ENCODE measurements at regions not wholly inside any gene's neighbourhood (a gene's known extent, or its start where the extent isn't known, plus 50 kb on each side); places are given as distances from the start of the nearest gene placed in this dataset.

DNA sequence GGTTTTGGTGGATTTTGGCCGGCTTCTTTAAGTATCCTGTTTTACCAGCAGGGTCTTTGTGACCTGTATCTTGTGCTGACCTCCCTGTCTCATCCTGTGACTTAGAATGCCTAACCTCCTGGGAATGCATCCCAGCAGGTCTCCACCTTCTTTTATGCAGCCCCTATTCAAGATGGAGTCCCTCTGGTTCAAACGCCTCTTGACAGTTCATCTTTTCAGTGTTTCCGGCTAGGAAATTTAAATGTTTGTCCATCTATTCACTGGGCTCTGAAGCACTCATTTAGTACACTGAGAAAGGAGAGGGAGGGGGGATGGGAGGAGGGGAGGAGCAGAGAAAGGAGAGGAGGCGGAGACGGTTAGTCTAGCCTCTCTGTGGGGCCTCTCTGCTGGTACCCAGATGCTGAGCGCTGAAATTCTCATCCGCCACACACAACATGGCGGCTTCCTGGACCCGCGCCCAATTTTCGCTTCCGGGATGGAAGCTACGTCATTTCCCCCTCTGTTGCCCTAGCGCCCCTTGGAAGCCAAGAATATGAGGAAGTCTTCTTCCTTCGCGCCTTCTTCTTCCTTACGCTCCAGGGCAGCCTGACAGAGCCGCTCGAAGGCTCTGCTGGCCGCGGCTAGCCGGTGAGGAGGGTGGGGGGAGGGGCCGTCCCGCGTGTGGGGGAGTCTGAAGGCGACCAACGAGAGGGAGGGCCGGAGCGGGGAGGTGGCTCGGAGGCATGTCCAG is 69.0 kb upstream of the SYT13 start:
- TF ChIP-seq, protein P1, sequence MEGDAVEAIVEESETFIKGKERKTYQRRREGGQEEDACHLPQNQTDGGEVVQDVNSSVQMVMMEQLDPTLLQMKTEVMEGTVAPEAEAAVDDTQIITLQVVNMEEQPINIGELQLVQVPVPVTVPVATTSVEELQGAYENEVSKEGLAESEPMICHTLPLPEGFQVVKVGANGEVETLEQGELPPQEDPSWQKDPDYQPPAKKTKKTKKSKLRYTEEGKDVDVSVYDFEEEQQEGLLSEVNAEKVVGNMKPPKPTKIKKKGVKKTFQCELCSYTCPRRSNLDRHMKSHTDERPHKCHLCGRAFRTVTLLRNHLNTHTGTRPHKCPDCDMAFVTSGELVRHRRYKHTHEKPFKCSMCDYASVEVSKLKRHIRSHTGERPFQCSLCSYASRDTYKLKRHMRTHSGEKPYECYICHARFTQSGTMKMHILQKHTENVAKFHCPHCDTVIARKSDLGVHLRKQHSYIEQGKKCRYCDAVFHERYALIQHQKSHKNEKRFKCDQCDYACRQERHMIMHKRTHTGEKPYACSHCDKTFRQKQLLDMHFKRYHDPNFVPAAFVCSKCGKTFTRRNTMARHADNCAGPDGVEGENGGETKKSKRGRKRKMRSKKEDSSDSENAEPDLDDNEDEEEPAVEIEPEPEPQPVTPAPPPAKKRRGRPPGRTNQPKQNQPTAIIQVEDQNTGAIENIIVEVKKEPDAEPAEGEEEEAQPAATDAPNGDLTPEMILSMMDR (IDR thresholded peaks at IDR 0.05; ENCODE audit: extremely low read depth in 1 of 2, insufficient read depth in 1 of 2, low read depth in 1 of 2, low read length in 2 of 2) = no peak
- TF ChIP-seq, protein P2, sequence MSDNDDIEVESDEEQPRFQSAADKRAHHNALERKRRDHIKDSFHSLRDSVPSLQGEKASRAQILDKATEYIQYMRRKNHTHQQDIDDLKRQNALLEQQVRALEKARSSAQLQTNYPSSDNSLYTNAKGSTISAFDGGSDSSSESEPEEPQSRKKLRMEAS (IDR thresholded peaks at IDR 0.05; ENCODE audit: insufficient read depth, insufficient read length) = no peak
- TF ChIP-seq EZH2 (IDR thresholded peaks at IDR 0.05; ENCODE audit: borderline replicate concordance, low read depth, low read length, severe bottlenecking) (no peak), POLR2AphosphoS5 (IDR thresholded peaks at IDR 0.05; ENCODE audit: insufficient read depth, low read depth, low read length) (peak; percentile 23), POLR2A (IDR thresholded peaks at IDR 0.05; ENCODE audit: low read depth, low read length) (no peak), GATA2 (IDR thresholded peaks at IDR 0.05; ENCODE audit: insufficient read depth, insufficient read length, low read depth, low read length) (no peak), FOS (IDR thresholded peaks at IDR 0.05; ENCODE audit: borderline replicate concordance, insufficient read depth, low read length) (no peak), JUN (IDR thresholded peaks at IDR 0.05; ENCODE audit: borderline replicate concordance, insufficient read depth, insufficient read length, low read depth) (no peak)

All from endothelial cell of umbilical vein (primary cell).